Neural crest cell (in vitro differentiated cells): ENCODE measurements at regions not wholly inside any gene's neighbourhood (a gene's known extent, or its start where the extent isn't known, plus 50 kb on each side); places are given as distances from the start of the nearest gene placed in this dataset.

Experiments
- DNase-seq: peaks from one replicate; pipeline ENCODE4 v3.0.0; 2021; ENCODE audit warnings: low read depth, mixed read lengths, low spot score
- H3K27ac Mint-ChIP-seq: one replicate; pipeline ENCODE4 v1.8.0; 2021; ENCODE audit warnings: mild to moderate bottlenecking, mixed read lengths; ENCODE audit not compliant: unreplicated experiment
- H3K27me3 Mint-ChIP-seq: 2 replicates; pipeline ENCODE4 v1.8.0; 2021; ENCODE audit warnings: low read depth, mild to moderate bottlenecking, mixed read lengths
- H3K36me3 Mint-ChIP-seq: 2 replicates; pipeline ENCODE4 v1.8.0; 2021; ENCODE audit warnings: low read depth, mild to moderate bottlenecking, mixed read lengths
- H3K4me1 Mint-ChIP-seq: 2 replicates; pipeline ENCODE4 v1.8.0; 2021; ENCODE audit warnings: mixed read lengths
- H3K4me3 Mint-ChIP-seq: one replicate; pipeline ENCODE4 v1.8.0; 2021; ENCODE audit warnings: mild to moderate bottlenecking, mixed read lengths
- H3K9me3 Mint-ChIP-seq: 2 replicates; pipeline ENCODE4 v1.8.0; 2021; ENCODE audit warnings: mixed read lengths
- CTCF ChIP-seq: fragments of 200-600 bp; sonication (generic); conservative IDR thresholded peaks from 2 replicates; pipeline ENCODE4 v1.5.0; 2021; ENCODE audit warnings: antibody characterized with exemption, mild to moderate bottlenecking

- no peak for DNase-seq
- Mint-ChIP-seq H3K27ac (no peak overlapping the region), H3K4me3 (no peak overlapping the region), H3K4me1 (peaks cover 4% of the 10 kb centered on the region), H3K9me3 (peaks cover 14% of the 10 kb centered on the region), H3K27me3 (no peaks in the 10 kb centered on the region), H3K36me3 (peaks cover 11% of the 10 kb centered on the region)
- no peak for TF ChIP-seq CTCF
Measured at GRCh38 chr14:66003082-66003730, 483.0 kb upstream of the CCDC196 start.

GRCh38 chr14:66005900-66006434 is 480.2 kb upstream of the CCDC196 start:
- H3K4me3 Mint-ChIP-seq: no peak overlapping the region
- no peak overlapping the region for H3K27ac Mint-ChIP-seq
- H3K9me3 Mint-ChIP-seq: peaks cover 8% of the 10 kb centered on the region

GRCh38 chr14:66008631-66009030 is 477.5 kb upstream of the CCDC196 start:
- Mint-ChIP-seq H3K27ac (no peak overlapping the region), H3K9me3 (peaks cover 3% of the 10 kb centered on the region)

More at GRCh38 chr14:66005900-66006434, 480.2 kb upstream of the CCDC196 start:
- H3K36me3 Mint-ChIP-seq: peaks cover 8% of the 10 kb centered on the region
- TF ChIP-seq CTCF: no peak
- peaks cover 15% of the 10 kb centered on the region for H3K4me1 Mint-ChIP-seq
- no peaks in the 10 kb centered on the region for H3K27me3 Mint-ChIP-seq
- no peak for DNase-seq

GRCh38 chr14:66009089-66009488 is 477.1 kb upstream of the CCDC196 start:
- peaks cover 3% of the 10 kb centered on the region for H3K9me3 Mint-ChIP-seq
- DNase-seq: no peak
- H3K27ac Mint-ChIP-seq: no peak overlapping the region
- no peaks in the 10 kb centered on the region for H3K27me3 Mint-ChIP-seq
- TF ChIP-seq CTCF: no peak
- H3K4me3 Mint-ChIP-seq: no peak overlapping the region
- peaks cover 4% of the 10 kb centered on the region for H3K36me3 Mint-ChIP-seq
- peaks cover 10% of the 10 kb centered on the region for H3K4me1 Mint-ChIP-seq

More at GRCh38 chr14:66008631-66009030, 477.5 kb upstream of the CCDC196 start:
- H3K4me3 Mint-ChIP-seq: no peak overlapping the region
- no peaks in the 10 kb centered on the region for H3K27me3 Mint-ChIP-seq
- H3K36me3 Mint-ChIP-seq: peaks cover 4% of the 10 kb centered on the region
- no peak for DNase-seq
- no peak for TF ChIP-seq CTCF
- H3K4me1 Mint-ChIP-seq: peaks cover 10% of the 10 kb centered on the region

GRCh38 chr14:66010695-66011094 is 475.5 kb upstream of the CCDC196 start:
- Mint-ChIP-seq H3K4me3 (no peak overlapping the region), H3K36me3 (no peaks in the 10 kb centered on the region), H3K4me1 (peaks cover 10% of the 10 kb centered on the region), H3K27me3 (no peaks in the 10 kb centered on the region), H3K27ac (no peak overlapping the region), H3K9me3 (peaks cover 3% of the 10 kb centered on the region)
- TF ChIP-seq CTCF: no peak
- no peak for DNase-seq
